ENCODE measurements at regions not wholly inside any gene's neighbourhood (a gene's known extent, or its start where the extent isn't known, plus 50 kb on each side); places are given as distances from the start of the nearest gene placed in this dataset.

DNA sequence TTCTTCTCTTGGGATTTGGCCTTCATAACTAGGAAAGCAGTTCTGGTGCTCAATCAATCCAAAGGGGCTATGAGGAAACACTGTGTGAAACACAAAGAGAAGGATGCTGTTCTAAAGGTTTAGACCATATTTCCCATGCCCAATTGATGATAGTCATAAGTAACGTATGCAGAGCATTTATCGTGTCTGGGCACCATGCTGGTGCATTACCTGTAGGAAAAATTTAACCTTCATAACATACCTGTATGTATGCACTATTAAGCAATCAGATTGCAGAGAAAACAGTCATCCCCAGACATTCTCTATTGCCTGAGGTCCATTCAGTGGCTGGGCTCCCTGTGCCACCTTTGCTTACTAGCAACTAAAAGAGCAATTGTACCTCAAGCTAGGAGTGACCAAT is 381.4 kb downstream of the PLPP3 start:
- Mint-ChIP-seq H3K27ac (no peak overlapping the region), H3K4me3 (ENCODE audit: low read depth) (no peak overlapping the region), H3K4me1 (ENCODE audit: low read depth) (no peaks in the 10 kb centered on the region), H3K36me3 (ENCODE audit: low read depth) (no peaks in the 10 kb centered on the region), H3K9me3 (no peaks in the 10 kb centered on the region), H3K27me3 (ENCODE audit: low read depth) (no peaks in the 10 kb centered on the region)
- intact Hi-C loops (cut with micrococcal nuclease): no loop called here
- DNase-seq (ENCODE audit: low spot score): no peak

GRCh38 chr1:56196839-56197238 is 382.5 kb downstream of the PLPP3 start:
- Mint-ChIP-seq H3K27ac (no peak overlapping the region), H3K9me3 (no peaks in the 10 kb centered on the region), H3K27me3 (ENCODE audit: low read depth) (no peaks in the 10 kb centered on the region), H3K4me3 (ENCODE audit: low read depth) (no peak overlapping the region), H3K36me3 (ENCODE audit: low read depth) (no peaks in the 10 kb centered on the region), H3K4me1 (ENCODE audit: low read depth) (no peaks in the 10 kb centered on the region)
- intact Hi-C loops (cut with micrococcal nuclease): no loop called here
- no peak for DNase-seq (ENCODE audit: low spot score)

DNA sequence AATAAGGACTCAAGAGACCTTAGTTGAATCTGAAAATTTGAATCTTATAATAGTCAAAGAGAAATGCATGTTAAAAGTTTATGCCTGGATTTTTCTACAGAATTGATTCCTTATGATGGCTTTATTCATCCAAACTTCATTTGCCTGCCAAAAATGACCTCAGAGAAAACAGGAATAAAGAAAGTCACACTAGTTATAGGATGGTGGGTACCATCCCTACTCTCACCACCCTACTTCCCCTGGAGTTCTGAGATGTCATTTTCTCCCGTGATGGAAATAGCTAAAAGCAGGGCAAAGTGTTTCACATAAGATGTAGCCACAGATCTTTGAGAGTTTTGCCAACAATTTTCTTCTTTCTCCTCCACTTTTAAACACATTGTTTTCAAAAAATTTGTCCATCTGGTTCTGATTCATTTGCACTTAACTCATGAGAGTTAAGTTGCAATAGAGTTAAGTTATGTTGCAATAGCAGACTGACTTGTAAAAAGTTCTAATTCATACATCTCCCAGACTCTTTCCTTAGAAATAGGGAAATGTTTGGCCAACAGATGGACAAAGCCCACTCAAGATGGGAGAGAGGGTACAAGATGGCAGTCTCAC is 384.6 kb downstream of the PLPP3 start:
- Mint-ChIP-seq H3K36me3 (ENCODE audit: low read depth) (no peaks in the 10 kb centered on the region), H3K4me3 (ENCODE audit: low read depth) (no peak overlapping the region), H3K4me1 (ENCODE audit: low read depth) (no peaks in the 10 kb centered on the region), H3K9me3 (no peaks in the 10 kb centered on the region), H3K27ac (no peak overlapping the region), H3K27me3 (ENCODE audit: low read depth) (no peaks in the 10 kb centered on the region)
- DNase-seq (ENCODE audit: low spot score): no peak
- intact Hi-C loops (cut with micrococcal nuclease): no loop called here

- Mint-ChIP-seq H3K36me3 (ENCODE audit: low read depth) (no peaks in the 10 kb centered on the region), H3K4me1 (ENCODE audit: low read depth) (no peaks in the 10 kb centered on the region), H3K4me3 (ENCODE audit: low read depth) (no peak overlapping the region), H3K27ac (no peak overlapping the region), H3K27me3 (ENCODE audit: low read depth) (no peaks in the 10 kb centered on the region), H3K9me3 (no peaks in the 10 kb centered on the region)
- intact Hi-C loops (cut with micrococcal nuclease): no loop called here
- DNase-seq (ENCODE audit: low spot score): no peak
Measured at GRCh38 chr1:56193656-56194055, 385.7 kb downstream of the PLPP3 start.

DNA sequence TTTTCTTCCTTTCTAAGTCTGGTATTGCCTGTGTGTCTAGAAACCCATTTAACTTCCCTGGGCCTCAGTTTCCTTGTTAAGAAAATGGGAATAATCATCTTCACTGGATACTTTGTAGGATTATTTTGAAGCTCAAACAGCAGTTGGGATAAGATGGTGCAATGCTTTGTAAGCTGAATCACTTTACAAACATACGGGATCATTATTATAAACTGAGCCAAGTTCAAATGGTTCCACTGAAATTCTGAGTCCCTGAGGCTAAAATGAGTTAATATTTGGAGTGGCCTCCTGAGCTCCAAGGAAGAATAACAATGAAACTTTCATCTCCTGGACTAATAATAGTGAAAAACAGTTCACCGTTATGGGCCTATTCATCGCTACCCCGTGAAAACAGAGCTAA is 388.0 kb downstream of the PLPP3 start:
- Mint-ChIP-seq H3K9me3 (no peaks in the 10 kb centered on the region), H3K4me1 (ENCODE audit: low read depth) (no peaks in the 10 kb centered on the region), H3K27ac (no peak overlapping the region), H3K27me3 (ENCODE audit: low read depth) (no peaks in the 10 kb centered on the region), H3K4me3 (ENCODE audit: low read depth) (no peak overlapping the region), H3K36me3 (ENCODE audit: low read depth) (no peaks in the 10 kb centered on the region)
- no peak for DNase-seq (ENCODE audit: low spot score)
- intact Hi-C loops (cut with micrococcal nuclease): no loop called here

- H3K4me3 Mint-ChIP-seq (ENCODE audit: low read depth): no peak overlapping the region
- no peak for DNase-seq (ENCODE audit: low spot score)
Measured at GRCh38 chr1:56190806-56191365, 388.5 kb downstream of the PLPP3 start.

DNA sequence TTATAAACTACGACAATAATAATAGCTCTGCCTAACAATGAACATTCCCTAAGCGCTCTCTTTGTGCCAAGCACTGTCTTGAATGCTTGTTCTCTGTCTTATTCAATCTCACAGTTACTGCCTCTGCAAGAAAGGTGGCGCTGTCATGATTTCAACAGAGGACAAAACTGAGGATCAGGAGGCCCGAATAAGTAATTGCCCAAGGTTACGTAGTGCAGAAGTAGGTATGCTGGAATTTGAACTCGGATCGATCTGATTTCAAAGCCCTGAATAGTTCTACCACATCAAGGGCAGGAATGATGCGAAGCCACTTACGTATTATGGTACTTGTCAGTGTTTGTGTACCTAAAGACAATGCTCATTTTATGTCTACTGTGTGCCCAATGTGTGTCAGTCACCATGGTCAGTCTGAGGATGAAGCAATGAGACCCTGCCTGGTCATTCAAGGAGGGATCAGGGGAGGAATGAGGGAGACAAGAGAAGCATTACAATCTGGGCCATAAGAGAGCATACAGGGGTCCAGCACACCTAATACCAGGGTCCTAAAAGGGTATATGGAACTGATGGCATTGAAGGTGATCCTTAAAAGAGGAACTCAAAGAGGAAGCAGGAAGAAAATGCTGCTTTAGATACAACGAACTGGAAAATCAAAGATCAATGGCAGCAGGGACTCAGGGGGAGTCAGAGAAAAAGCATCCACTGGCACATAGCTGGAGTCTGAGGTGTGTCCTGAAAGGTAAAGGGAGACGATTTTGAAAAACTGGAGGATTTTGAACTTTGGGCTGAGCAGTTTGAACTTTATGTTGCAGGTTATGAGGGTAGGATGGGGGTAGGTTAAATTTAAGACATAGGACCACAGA is 389.2 kb downstream of the PLPP3 start:
- Mint-ChIP-seq H3K36me3 (ENCODE audit: low read depth) (no peaks in the 10 kb centered on the region), H3K4me1 (ENCODE audit: low read depth) (no peaks in the 10 kb centered on the region), H3K4me3 (ENCODE audit: low read depth) (no peak overlapping the region), H3K27ac (no peak overlapping the region), H3K27me3 (ENCODE audit: low read depth) (no peaks in the 10 kb centered on the region), H3K9me3 (no peaks in the 10 kb centered on the region)
- intact Hi-C loops (cut with micrococcal nuclease): no loop called here
- no peak for DNase-seq (ENCODE audit: low spot score)

More at GRCh38 chr1:56190806-56191365, 388.5 kb downstream of the PLPP3 start:
- H3K27me3 Mint-ChIP-seq (ENCODE audit: low read depth): no peaks in the 10 kb centered on the region
- no peaks in the 10 kb centered on the region for H3K4me1 Mint-ChIP-seq (ENCODE audit: low read depth)
- no peak overlapping the region for H3K27ac Mint-ChIP-seq
- intact Hi-C loops (cut with micrococcal nuclease): no loop called here
- no peaks in the 10 kb centered on the region for H3K9me3 Mint-ChIP-seq
- H3K36me3 Mint-ChIP-seq (ENCODE audit: low read depth): no peaks in the 10 kb centered on the region

DNA sequence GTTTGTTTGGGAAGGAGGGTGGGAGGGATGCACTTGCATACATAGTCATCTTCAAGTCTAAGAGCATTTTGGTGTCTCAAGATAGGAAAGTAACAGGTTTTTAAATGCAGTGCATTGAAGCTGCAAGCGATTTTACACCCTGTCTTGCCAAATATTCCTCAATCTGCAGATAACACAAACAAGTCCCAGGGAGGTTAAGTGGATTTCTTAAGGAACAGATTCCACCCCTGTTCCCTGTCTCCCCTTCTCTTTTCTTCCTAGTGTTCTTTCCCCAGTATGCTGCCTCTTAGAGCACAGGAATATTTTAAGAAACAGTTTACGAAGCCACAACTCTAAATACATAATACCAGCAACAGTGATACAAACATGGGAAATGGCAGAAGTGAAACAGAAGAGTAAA is 389.9 kb downstream of the PLPP3 start:
- H3K4me3 Mint-ChIP-seq (ENCODE audit: low read depth): no peak overlapping the region
- H3K36me3 Mint-ChIP-seq (ENCODE audit: low read depth): no peaks in the 10 kb centered on the region
- no peak for DNase-seq (ENCODE audit: low spot score)
- H3K27ac Mint-ChIP-seq: no peak overlapping the region
- H3K4me1 Mint-ChIP-seq (ENCODE audit: low read depth): no peaks in the 10 kb centered on the region
- no peaks in the 10 kb centered on the region for H3K9me3 Mint-ChIP-seq
- intact Hi-C loops (cut with micrococcal nuclease): no loop called here
- no peaks in the 10 kb centered on the region for H3K27me3 Mint-ChIP-seq (ENCODE audit: low read depth)

DNA sequence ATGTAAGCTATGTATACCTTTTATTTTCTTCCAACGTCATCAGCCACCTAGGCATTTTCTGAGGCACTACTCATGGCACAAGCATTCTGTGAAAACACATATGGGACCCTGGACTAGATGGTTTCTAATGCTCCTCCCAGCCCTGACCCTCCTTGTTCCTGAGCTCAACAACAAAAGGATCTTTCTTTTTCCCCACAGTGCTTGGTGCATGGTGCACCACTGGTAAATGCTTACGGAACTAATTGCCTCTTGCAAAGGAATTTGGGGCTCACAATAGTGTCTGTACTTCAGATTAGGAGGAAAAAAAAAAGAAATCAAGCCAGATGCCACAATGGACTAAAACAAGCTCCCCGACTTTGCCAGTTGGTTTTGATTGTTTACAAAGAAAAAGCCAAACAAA is 390.5 kb downstream of the PLPP3 start:
- no peak overlapping the region for H3K27ac Mint-ChIP-seq
- intact Hi-C loops (cut with micrococcal nuclease): no loop called here
- DNase-seq (ENCODE audit: low spot score): no peak
- H3K4me3 Mint-ChIP-seq (ENCODE audit: low read depth): no peak overlapping the region
- no peaks in the 10 kb centered on the region for H3K27me3 Mint-ChIP-seq (ENCODE audit: low read depth)
- H3K9me3 Mint-ChIP-seq: no peaks in the 10 kb centered on the region
- no peaks in the 10 kb centered on the region for H3K36me3 Mint-ChIP-seq (ENCODE audit: low read depth)
- H3K4me1 Mint-ChIP-seq (ENCODE audit: low read depth): no peaks in the 10 kb centered on the region

- Mint-ChIP-seq H3K4me1 (ENCODE audit: low read depth) (no peaks in the 10 kb centered on the region), H3K27me3 (ENCODE audit: low read depth) (no peaks in the 10 kb centered on the region), H3K36me3 (ENCODE audit: low read depth) (no peaks in the 10 kb centered on the region), H3K9me3 (no peaks in the 10 kb centered on the region), H3K4me3 (ENCODE audit: low read depth) (no peak overlapping the region), H3K27ac (no peak overlapping the region)
- no peak for DNase-seq (ENCODE audit: low spot score)
- intact Hi-C loops (cut with micrococcal nuclease): no loop called here
Measured at GRCh38 chr1:56188221-56188620, 391.1 kb downstream of the PLPP3 start.

GRCh38 chr1:56187405-56187804 is 392.0 kb downstream of the PLPP3 start:
- intact Hi-C loops (cut with micrococcal nuclease): no loop called here
- Mint-ChIP-seq H3K27me3 (ENCODE audit: low read depth) (no peaks in the 10 kb centered on the region), H3K9me3 (no peaks in the 10 kb centered on the region), H3K4me1 (ENCODE audit: low read depth) (no peaks in the 10 kb centered on the region), H3K27ac (no peak overlapping the region), H3K36me3 (ENCODE audit: low read depth) (no peaks in the 10 kb centered on the region), H3K4me3 (ENCODE audit: low read depth) (no peak overlapping the region)
- no peak for DNase-seq (ENCODE audit: low spot score)

DNA sequence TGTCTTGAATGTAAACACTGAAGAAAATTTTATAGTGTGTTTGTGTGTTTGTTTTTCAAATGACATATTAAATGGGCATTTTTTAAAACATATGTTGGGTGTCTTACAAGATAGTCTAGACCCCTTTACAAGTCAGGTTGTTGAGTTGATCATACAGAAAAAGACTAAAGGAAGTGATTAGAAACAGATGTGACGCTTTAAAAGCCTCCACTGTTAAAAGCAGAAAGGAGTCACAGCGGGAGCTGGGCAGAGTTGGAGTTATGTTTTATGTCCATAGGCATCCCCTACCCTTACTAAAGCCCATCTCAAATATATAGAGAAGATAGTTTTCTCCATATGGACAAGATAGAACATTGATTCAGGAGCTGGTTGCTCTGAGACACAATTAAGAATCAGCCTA is 393.9 kb downstream of the PLPP3 start:
- no peak overlapping the region for H3K27ac Mint-ChIP-seq
- H3K36me3 Mint-ChIP-seq (ENCODE audit: low read depth): no peaks in the 10 kb centered on the region
- DNase-seq (ENCODE audit: low spot score): no peak
- intact Hi-C loops (cut with micrococcal nuclease): no loop called here
- H3K27me3 Mint-ChIP-seq (ENCODE audit: low read depth): no peaks in the 10 kb centered on the region
- H3K4me3 Mint-ChIP-seq (ENCODE audit: low read depth): no peak overlapping the region
- H3K9me3 Mint-ChIP-seq: no peaks in the 10 kb centered on the region
- H3K4me1 Mint-ChIP-seq (ENCODE audit: low read depth): no peaks in the 10 kb centered on the region

- no peak overlapping the region for H3K27ac Mint-ChIP-seq
- H3K4me3 Mint-ChIP-seq (ENCODE audit: low read depth): no peak overlapping the region
- no peaks in the 10 kb centered on the region for H3K36me3 Mint-ChIP-seq (ENCODE audit: low read depth)
- intact Hi-C loops (cut with micrococcal nuclease): no loop called here
- DNase-seq (ENCODE audit: low spot score): no peak
- H3K9me3 Mint-ChIP-seq: no peaks in the 10 kb centered on the region
- no peaks in the 10 kb centered on the region for H3K4me1 Mint-ChIP-seq (ENCODE audit: low read depth)
- no peaks in the 10 kb centered on the region for H3K27me3 Mint-ChIP-seq (ENCODE audit: low read depth)
Measured at GRCh38 chr1:56183151-56183550, 396.2 kb downstream of the PLPP3 start.
